PC-9 (cell line): ENCODE measurements at regions not wholly inside any gene's neighbourhood (a gene's known extent, or its start where the extent isn't known, plus 50 kb on each side); places are given as distances from the start of the nearest gene placed in this dataset.

Source experiments
- BruUV-seq: library from RNA; stranded (reverse); fragments of 400-500 nt; replicated peaks from 2 replicates; lab custom pipeline; 2021; lab: Mats Ljungman, UMichigan
- CTCF ChIA-PET: fragments of 300-600 bp; sonication (Branson Sonifier 250); formaldehyde crosslinking; loops from one replicate; lab custom pipeline; 2022; ENCODE audit warnings: antibody characterized with exemption; lab: Charles Lee
- POLR2A ChIA-PET: fragments of 300-600 bp; sonication (Branson Sonifier 250); formaldehyde crosslinking; loops from one replicate; lab custom pipeline; 2022; ENCODE audit warnings: antibody characterized with exemption; ENCODE audit not compliant: unreplicated experiment; lab: Charles Lee
- DNase-seq, 2 experiments: peaks; one replicate each; pipeline versions ENCODE4 v3.0.0 to v3.0.0-alpha.2; 2015 to 2022; ENCODE audit warnings: mixed read lengths in 1 of 2
- H2AFZ ChIP-seq: fragments of 200-600 bp; sonication (generic); 2 replicates; pipeline ENCODE4 v1.8.1; 2017; ENCODE audit warnings: antibody characterized with exemption
- H3F3A ChIP-seq: fragments of 200-600 bp; sonication (generic); 2 replicates; pipeline ENCODE4 v1.8.1; 2017; ENCODE audit warnings: antibody characterized with exemption, mild to moderate bottlenecking, low read depth; ENCODE audit not compliant: insufficient read depth
- H3K27ac ChIP-seq: fragments of 200-600 bp; sonication (generic); 2 replicates; pipeline ENCODE4 v1.6.1; 2016; ENCODE audit warnings: mixed run types
- H3K27me3 ChIP-seq: fragments of 200-600 bp; sonication (generic); 2 replicates; pipeline ENCODE4 v1.6.1; 2016; ENCODE audit warnings: low read depth, mixed run types; ENCODE audit not compliant: insufficient read depth
- H3K36me3 ChIP-seq: fragments of 200-600 bp; sonication (generic); 2 replicates; pipeline ENCODE4 v1.6.1; 2016; ENCODE audit warnings: low read depth, mixed run types
- H3K4me1 ChIP-seq: fragments of 200-600 bp; sonication (generic); replicated peaks from 2 replicates; pipeline ENCODE4 v1.6.1; 2016; ENCODE audit warnings: mixed run types; ENCODE audit not compliant: insufficient read depth
- H3K4me2 ChIP-seq: fragments of 200-600 bp; sonication (generic); 2 replicates; pipeline ENCODE4 v1.6.1; 2017; ENCODE audit warnings: mixed run types
- H3K4me3 ChIP-seq: fragments of 200-600 bp; sonication (generic); 2 replicates; pipeline ENCODE4 v1.6.1; 2016; ENCODE audit warnings: mixed run types
- H3K79me2 ChIP-seq: fragments of 200-600 bp; sonication (generic); 2 replicates; pipeline ENCODE4 v1.6.1; 2017; ENCODE audit warnings: low read depth, mixed run types
- H3K9me2 ChIP-seq: fragments of 200-600 bp; sonication (generic); 2 replicates; pipeline ENCODE4 v1.8.1; 2017; ENCODE audit warnings: mild to moderate bottlenecking; ENCODE audit not compliant: insufficient read depth
- H3K9me3 ChIP-seq: fragments of 200-600 bp; sonication (generic); 2 replicates; pipeline ENCODE4 v1.8.1; 2016; ENCODE audit warnings: low read depth; ENCODE audit not compliant: insufficient read depth
- H4K20me1 ChIP-seq: fragments of 200-600 bp; sonication (generic); 2 replicates; pipeline ENCODE4 v1.8.1; 2017; ENCODE audit not compliant: insufficient read depth
- EZH2 ChIP-seq: fragments of 200-600 bp; sonication (generic); IDR thresholded peaks from 2 replicates; pipeline ENCODE4 v1.8.0; 2017; ENCODE audit warnings: antibody characterized with exemption, low read depth
- intact Hi-C: fragments of 100-400 bp; cut with micrococcal nuclease; formaldehyde crosslinking; loops from one replicate; pipeline ENCODE4 v1.10.0; 2022; ENCODE audit not compliant: unreplicated experiment
- TF ChIP-seq, protein P1 (sequence below): fragments of 200-600 bp; sonication (generic); conservative IDR thresholded peaks from 2 replicates; pipeline ENCODE4 v1.6.1; 2017; ENCODE audit warnings: mixed run types, antibody characterized with exemption, mild to moderate bottlenecking, moderate library complexity

DNA sequence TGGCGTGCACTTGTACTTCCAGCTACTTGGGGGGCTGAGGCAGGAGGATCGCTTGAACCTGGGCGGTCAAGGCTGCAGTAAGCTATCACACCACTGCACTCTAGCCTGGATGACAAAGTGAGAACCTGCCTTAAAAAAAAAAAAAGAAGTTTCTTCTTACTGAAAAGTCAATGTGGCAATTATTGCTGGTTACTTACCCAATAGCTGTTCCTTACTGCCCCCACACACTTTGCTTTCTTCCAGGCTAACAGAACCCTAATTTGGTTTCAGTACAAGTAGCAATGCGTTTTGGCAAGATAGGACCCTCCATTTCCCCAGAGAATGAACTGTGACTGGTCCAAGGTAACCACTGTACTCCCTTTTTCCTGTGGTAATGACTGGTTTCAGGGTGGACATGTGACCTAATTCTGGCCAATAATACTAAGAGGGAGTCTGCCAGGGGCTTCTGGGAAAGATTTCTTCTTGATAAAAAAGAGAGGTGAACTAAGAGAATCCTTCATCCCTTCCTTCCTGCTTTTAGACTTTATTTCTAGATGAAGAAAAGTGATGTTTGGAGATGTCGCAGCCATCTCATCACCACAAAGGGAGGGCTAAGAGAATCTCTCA, 58.8 kb upstream of the MSI2 start:
- Histone ChIP-seq H2AFZ (no peak overlapping the region), H3K36me3 (no peaks in the 10 kb centered on the region), H4K20me1 (no peaks in the 10 kb centered on the region), H3K27ac (no peak overlapping the region), H3K4me3 (no peak overlapping the region), H3K4me2 (no peak overlapping the region), H3K9me2 (no peaks in the 10 kb centered on the region), H3K27me3 (peaks cover 56% of the 10 kb centered on the region), H3F3A (no peaks in the 10 kb centered on the region), H3K9me3 (no peaks in the 10 kb centered on the region), H3K4me1 (no peaks in the 10 kb centered on the region), H3K79me2 (no peaks in the 10 kb centered on the region)
- no peak for DNase-seq
- no peak for TF ChIP-seq EZH2
- TF ChIP-seq, protein P1, sequence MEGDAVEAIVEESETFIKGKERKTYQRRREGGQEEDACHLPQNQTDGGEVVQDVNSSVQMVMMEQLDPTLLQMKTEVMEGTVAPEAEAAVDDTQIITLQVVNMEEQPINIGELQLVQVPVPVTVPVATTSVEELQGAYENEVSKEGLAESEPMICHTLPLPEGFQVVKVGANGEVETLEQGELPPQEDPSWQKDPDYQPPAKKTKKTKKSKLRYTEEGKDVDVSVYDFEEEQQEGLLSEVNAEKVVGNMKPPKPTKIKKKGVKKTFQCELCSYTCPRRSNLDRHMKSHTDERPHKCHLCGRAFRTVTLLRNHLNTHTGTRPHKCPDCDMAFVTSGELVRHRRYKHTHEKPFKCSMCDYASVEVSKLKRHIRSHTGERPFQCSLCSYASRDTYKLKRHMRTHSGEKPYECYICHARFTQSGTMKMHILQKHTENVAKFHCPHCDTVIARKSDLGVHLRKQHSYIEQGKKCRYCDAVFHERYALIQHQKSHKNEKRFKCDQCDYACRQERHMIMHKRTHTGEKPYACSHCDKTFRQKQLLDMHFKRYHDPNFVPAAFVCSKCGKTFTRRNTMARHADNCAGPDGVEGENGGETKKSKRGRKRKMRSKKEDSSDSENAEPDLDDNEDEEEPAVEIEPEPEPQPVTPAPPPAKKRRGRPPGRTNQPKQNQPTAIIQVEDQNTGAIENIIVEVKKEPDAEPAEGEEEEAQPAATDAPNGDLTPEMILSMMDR: no peak
- POLR2A ChIA-PET: no interaction called here
- CTCF ChIA-PET: no interaction called here
- intact Hi-C loops: no loop called here
- BruUV-seq: no TSS peak

DNA sequence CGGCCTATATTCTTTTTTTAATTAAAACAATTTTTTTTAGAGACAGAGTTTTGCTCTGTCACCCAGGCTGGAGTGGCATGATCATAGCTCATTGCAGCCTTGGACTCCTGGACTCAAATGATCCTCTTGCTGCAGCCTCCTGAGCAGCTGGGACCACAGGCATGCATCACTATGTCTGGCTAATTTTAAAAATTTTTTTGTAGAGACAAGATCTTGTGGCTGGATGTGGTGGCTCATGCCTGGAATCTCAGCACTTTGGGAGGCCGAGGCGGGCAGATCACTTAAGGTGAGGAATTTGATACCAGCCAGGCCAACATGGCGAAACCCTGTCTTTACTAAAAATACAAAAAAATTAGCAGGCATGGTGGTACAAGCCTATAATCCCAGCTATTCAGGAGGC, 54.8 kb upstream of the MSI2 start:
- TF ChIP-seq EZH2: no peak
- TF ChIP-seq, protein P1: no peak
- DNase-seq: no peak
- H3K27ac ChIP-seq: no peak overlapping the region
- H3K9me3 ChIP-seq: no peaks in the 10 kb centered on the region
- no TSS peak for BruUV-seq
- no peaks in the 10 kb centered on the region for H3K79me2 ChIP-seq
- no peaks in the 10 kb centered on the region for H3K36me3 ChIP-seq
- no peaks in the 10 kb centered on the region for H3K4me1 ChIP-seq
- H3K4me2 ChIP-seq: no peak overlapping the region
- H3F3A ChIP-seq: no peaks in the 10 kb centered on the region
- ChIA-PET POLR2A (no interaction called here), CTCF (no interaction called here)
- no peaks in the 10 kb centered on the region for H4K20me1 ChIP-seq
- no peak overlapping the region for H2AFZ ChIP-seq
- no peaks in the 10 kb centered on the region for H3K9me2 ChIP-seq
- no peak overlapping the region for H3K4me3 ChIP-seq
- peaks cover 46% of the 10 kb centered on the region for H3K27me3 ChIP-seq
- intact Hi-C loops: no loop called here

DNA sequence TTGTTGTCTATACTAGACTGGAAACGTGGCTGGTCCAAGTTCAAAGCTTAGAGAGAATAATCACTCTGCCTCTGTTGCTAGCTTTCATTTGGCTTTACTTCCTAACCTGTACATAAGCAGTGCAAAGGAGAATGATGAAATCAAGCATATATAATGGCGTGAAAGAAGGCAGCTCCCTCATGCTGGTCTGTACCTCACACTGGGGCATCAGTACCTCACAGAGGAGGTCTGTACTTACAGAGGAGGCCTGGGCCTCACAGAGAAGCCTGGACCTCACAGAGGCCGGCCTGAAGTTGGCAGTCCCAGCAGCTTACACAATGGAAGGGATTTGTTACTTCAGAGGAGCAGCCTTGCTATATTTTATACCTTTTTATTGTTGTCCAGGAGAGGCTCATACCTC, 53.3 kb upstream of the MSI2 start:
- no peak overlapping the region for H2AFZ ChIP-seq
- CTCF ChIA-PET: no interaction called here
- DNase-seq: no peak
- no peaks in the 10 kb centered on the region for H3K36me3 ChIP-seq
- H3K9me2 ChIP-seq: no peaks in the 10 kb centered on the region
- H4K20me1 ChIP-seq: no peaks in the 10 kb centered on the region
- no peaks in the 10 kb centered on the region for H3K79me2 ChIP-seq
- H3K4me2 ChIP-seq: no peak overlapping the region
- TF ChIP-seq, protein P1: no peak
- no peak for TF ChIP-seq EZH2
- H3K27me3 ChIP-seq: peaks cover 35% of the 10 kb centered on the region
- H3K4me3 ChIP-seq: no peak overlapping the region
- POLR2A ChIA-PET: no interaction called here
- no peaks in the 10 kb centered on the region for H3F3A ChIP-seq
- H3K27ac ChIP-seq: no peak overlapping the region
- intact Hi-C loops: no loop called here
- H3K9me3 ChIP-seq: no peaks in the 10 kb centered on the region
- no TSS peak for BruUV-seq
- no peaks in the 10 kb centered on the region for H3K4me1 ChIP-seq
